Activated T-cell treated with anti-CD3 and anti-CD28 coated beads for 24 hours (primary cell): ENCODE measurements at regions not wholly inside any gene's neighbourhood (a gene's known extent, or its start where the extent isn't known, plus 50 kb on each side); places are given as distances from the start of the nearest gene placed in this dataset.
"Not testable (repeated sequence)": the region's sequence is repeated elsewhere in the genome, so short reads cannot be mapped to it uniquely, and the experiment has no call there.

Experiments used
- DNase-seq: peaks from one replicate; pipeline ENCODE4 v3.0.0-alpha.2; 2020; ENCODE audit warnings: low read depth

- no peak for DNase-seq
Observed at GRCh38 chrY:19053806-19054205, 280.3 kb upstream of the HSFY2 start.

- no peak for DNase-seq
Observed at GRCh38 chrY:19051021-19051420, 277.5 kb upstream of the HSFY2 start.

GRCh38 chrY:19042984-19043442, 269.5 kb upstream of the HSFY2 start:
- no peak for DNase-seq

GRCh38 chrY:19042306-19042958, 268.9 kb upstream of the HSFY2 start:
- DNase-seq: no peak

GRCh38 chrY:19026631-19027030, 253.1 kb upstream of the HSFY2 start:
- no peak for DNase-seq

GRCh38 chrY:19023934-19024333, 250.4 kb upstream of the HSFY2 start:
- DNase-seq: no peak

GRCh38 chrY:19020193-19020592, 246.7 kb upstream of the HSFY2 start:
- DNase-seq: no peak

- no peak for DNase-seq
Observed at GRCh38 chrY:19016990-19017389, 243.5 kb upstream of the HSFY2 start.

GRCh38 chrY:19015854-19016253, 242.3 kb upstream of the HSFY2 start:
- no peak for DNase-seq

- no peak for DNase-seq
Observed at GRCh38 chrY:19015213-19015612, 241.7 kb upstream of the HSFY2 start.

- DNase-seq: no peak
Observed at GRCh38 chrY:19012985-19013384, 239.4 kb upstream of the HSFY2 start.

GRCh38 chrY:19011605-19012090, 238.1 kb upstream of the HSFY2 start:
- DNase-seq: no peak

- DNase-seq: no peak
Observed at GRCh38 chrY:19006234-19006633, 232.7 kb upstream of the HSFY2 start.

GRCh38 chrY:19005579-19005978, 232.0 kb upstream of the HSFY2 start:
- no peak for DNase-seq

GRCh38 chrY:18997635-18998240, 224.2 kb upstream of the HSFY2 start:
- no peak for DNase-seq

GRCh38 chrY:18993480-18993879, 219.9 kb upstream of the HSFY2 start:
- DNase-seq: no peak

- not testable (repeated sequence) for DNase-seq
Observed at GRCh38 chrY:18992684-18993083, 219.1 kb upstream of the HSFY2 start.

- no peak for DNase-seq
Observed at GRCh38 chrY:18989356-18989755, 215.8 kb upstream of the HSFY2 start.

- no peak for DNase-seq
Observed at GRCh38 chrY:18966001-18966400, 192.5 kb upstream of the HSFY2 start.

- no peak for DNase-seq
Observed at GRCh38 chrY:18958846-18959245, 185.3 kb upstream of the HSFY2 start.

- DNase-seq: no peak
Observed at GRCh38 chrY:18951657-18952435, 178.3 kb upstream of the HSFY2 start.

GRCh38 chrY:18951019-18951418, 177.5 kb upstream of the HSFY2 start:
- no peak for DNase-seq

- DNase-seq: no peak
Observed at GRCh38 chrY:18936831-18937230, 163.3 kb upstream of the HSFY2 start.
